Endodermal cell (in vitro differentiated cells): ENCODE measurements at regions not wholly inside any gene's neighbourhood (a gene's known extent, or its start where the extent isn't known, plus 50 kb on each side); places are given as distances from the start of the nearest gene placed in this dataset.

Experiments
- DNase-seq: peaks from one replicate; pipeline ENCODE4 v3.0.0-alpha.2; 2017
- H3K27ac ChIP-seq: 2 replicates; pipeline ENCODE4 v1.5.1; 2013; ENCODE audit warnings: mild to moderate bottlenecking, low read depth, low read length, moderate library complexity
- H3K27me3 ChIP-seq: 2 replicates; pipeline ENCODE4 v1.6.1; 2013; ENCODE audit warnings: mild to moderate bottlenecking, low read length, moderate library complexity; ENCODE audit not compliant: insufficient read depth, control insufficient read depth, poor library complexity, severe bottlenecking
- H3K36me3 ChIP-seq: 2 replicates; pipeline ENCODE4 v1.7.0; 2013; ENCODE audit warnings: mild to moderate bottlenecking, low read length, moderate library complexity; ENCODE audit not compliant: control insufficient read depth, insufficient read depth
- H3K4me1 ChIP-seq: one replicate; pipeline ENCODE4 v1.7.0; 2013; ENCODE audit warnings: low read length; ENCODE audit not compliant: control insufficient read depth, insufficient read depth
- H3K4me3 ChIP-seq: 2 replicates; pipeline ENCODE4 v1.5.1; 2013; ENCODE audit warnings: mild to moderate bottlenecking, low read length, moderate library complexity
- H3K9ac ChIP-seq: 2 replicates; pipeline ENCODE4 v1.6.1; 2013; ENCODE audit warnings: mild to moderate bottlenecking, low read length, moderate library complexity; ENCODE audit not compliant: poor library complexity, severe bottlenecking; ENCODE audit errors: extremely low read depth
- H3K9me3 ChIP-seq: 2 replicates; pipeline ENCODE4 v1.6.1; 2013; ENCODE audit warnings: mild to moderate bottlenecking, low read length, moderate library complexity; ENCODE audit not compliant: control insufficient read depth
- H3K27ac Mint-ChIP-seq: 2 replicates; pipeline ENCODE4 v1.8.0; 2020; ENCODE audit warnings: mixed read lengths
- H3K27me3 Mint-ChIP-seq: 2 replicates; pipeline ENCODE4 v1.8.0; 2021; ENCODE audit warnings: mild to moderate bottlenecking, mixed read lengths; ENCODE audit not compliant: insufficient read depth
- H3K36me3 Mint-ChIP-seq: 2 replicates; pipeline ENCODE4 v1.8.0; 2020; ENCODE audit warnings: low read depth, mixed read lengths
- H3K4me1 Mint-ChIP-seq: 2 replicates; pipeline ENCODE4 v1.8.0; 2020; ENCODE audit warnings: mixed read lengths
- H3K4me3 Mint-ChIP-seq: 2 replicates; pipeline ENCODE4 v1.8.0; 2020; ENCODE audit warnings: mild to moderate bottlenecking, moderate library complexity, mixed read lengths
- H3K9me3 Mint-ChIP-seq: 2 replicates; pipeline ENCODE4 v1.8.0; 2020; ENCODE audit warnings: mild to moderate bottlenecking, mixed read lengths
- CTCF ChIP-seq: fragments of 200-600 bp; sonication (generic); conservative IDR thresholded peaks from 2 replicates; pipeline ENCODE4 v1.5.0; 2021; ENCODE audit warnings: antibody characterized with exemption, mild to moderate bottlenecking
- WGBS, 2 experiments: methylation state at CpG; one replicate each; pipeline versions ENCODE4 v1.1.5 to v1.1.7; 2013; ENCODE audit warnings: missing lambda C conversion rate in 2 of 2, mixed read lengths in 1 of 2; ENCODE audit not compliant: insufficient coverage in 1 of 2, insufficient read length in 1 of 2; 5-methylcytosine and 5-hydroxymethylcytosine counted together

GRCh38 chr4:27930291-27930690 lies 1069.7 kb downstream of the STIM2 start:
- whole genome bisulfite sequencing, 2 experiments: 87% methylated on average over 3 of the region's 3 CpGs; no CpG with 5 or more reads in 1 of the 2 experiments

GRCh38 chr4:27930976-27931375 lies 1070.3 kb downstream of the STIM2 start:
- no peaks in the 10 kb centered on the region for H3K4me1 Mint-ChIP-seq
- H3K9me3 ChIP-seq: no peaks in the 10 kb centered on the region
- no peak for DNase-seq
- H3K27ac Mint-ChIP-seq: no peak overlapping the region
- no peak overlapping the region for H3K4me3 ChIP-seq
- H3K4me3 Mint-ChIP-seq: no peak overlapping the region
- 93% methylated on average over 1 of the region's 1 CpG; no CpG with 5 or more reads in 1 of the 2 experiments for WGBS, 2 experiments
- H3K9me3 Mint-ChIP-seq: no peaks in the 10 kb centered on the region
- no peaks in the 10 kb centered on the region for H3K27me3 Mint-ChIP-seq
- no peak for TF ChIP-seq CTCF
- H3K27me3 ChIP-seq: no peaks in the 10 kb centered on the region
- no peaks in the 10 kb centered on the region for H3K4me1 ChIP-seq
- no peaks in the 10 kb centered on the region for H3K36me3 ChIP-seq
- H3K9ac ChIP-seq: no peak overlapping the region
- no peak overlapping the region for H3K27ac ChIP-seq
- no peaks in the 10 kb centered on the region for H3K36me3 Mint-ChIP-seq

More at GRCh38 chr4:27930291-27930690, 1069.7 kb downstream of the STIM2 start:
- Mint-ChIP-seq H3K36me3 (no peaks in the 10 kb centered on the region), H3K4me3 (no peak overlapping the region), H3K27ac (no peak overlapping the region), H3K9me3 (no peaks in the 10 kb centered on the region), H3K4me1 (no peaks in the 10 kb centered on the region), H3K27me3 (no peaks in the 10 kb centered on the region)
- no peak for TF ChIP-seq CTCF
- Histone ChIP-seq H3K4me1 (no peaks in the 10 kb centered on the region), H3K27me3 (no peaks in the 10 kb centered on the region), H3K9ac (no peak overlapping the region), H3K9me3 (no peaks in the 10 kb centered on the region), H3K4me3 (no peak overlapping the region), H3K27ac (no peak overlapping the region), H3K36me3 (no peaks in the 10 kb centered on the region)
- DNase-seq: no peak

GRCh38 chr4:27931584-27931983 lies 1070.9 kb downstream of the STIM2 start:
- H3K9me3 ChIP-seq: no peaks in the 10 kb centered on the region
- no peak overlapping the region for H3K4me3 ChIP-seq
- Mint-ChIP-seq H3K4me1 (no peaks in the 10 kb centered on the region), H3K9me3 (no peaks in the 10 kb centered on the region), H3K27me3 (no peaks in the 10 kb centered on the region), H3K36me3 (no peaks in the 10 kb centered on the region), H3K4me3 (no peak overlapping the region), H3K27ac (no peak overlapping the region)
- no peak for DNase-seq
- no peaks in the 10 kb centered on the region for H3K27me3 ChIP-seq
- WGBS, 2 experiments: 67% methylated on average over 1 of the region's 1 CpG; no CpG with 5 or more reads in 1 of the 2 experiments
- no peak for TF ChIP-seq CTCF
- H3K4me1 ChIP-seq: no peaks in the 10 kb centered on the region
- no peak overlapping the region for H3K9ac ChIP-seq
- no peak overlapping the region for H3K27ac ChIP-seq
- H3K36me3 ChIP-seq: no peaks in the 10 kb centered on the region
